ENCODE measurements at regions not wholly inside any gene's neighbourhood (a gene's known extent, or its start where the extent isn't known, plus 50 kb on each side); places are given as distances from the start of the nearest gene placed in this dataset.
A peak's percentile ranks its signal among the peaks of the same experiment; 100 is the strongest.

DNA sequence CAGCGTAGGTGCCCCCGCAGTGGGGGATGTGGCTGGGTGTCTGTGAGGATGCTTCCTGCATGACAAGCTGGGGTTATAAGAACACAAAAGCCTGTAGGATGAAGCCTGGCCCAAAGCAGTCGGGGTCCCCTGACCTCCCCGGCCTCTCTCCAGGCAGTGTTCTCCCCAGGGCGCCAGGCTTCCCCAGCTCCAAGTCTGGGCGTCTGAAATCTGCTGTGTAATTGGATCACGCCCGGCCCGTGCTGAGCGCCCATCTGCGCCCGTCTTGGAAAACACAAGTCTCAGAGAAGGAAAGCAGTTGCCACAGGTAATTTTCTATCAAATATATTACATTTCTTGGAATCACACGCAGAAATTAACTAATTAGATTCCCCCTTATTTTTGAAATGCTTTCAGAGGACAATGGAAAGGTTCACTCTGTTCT, 233.3 kb downstream of the CTTN start:
- DNase-seq, result no peak

DNA sequence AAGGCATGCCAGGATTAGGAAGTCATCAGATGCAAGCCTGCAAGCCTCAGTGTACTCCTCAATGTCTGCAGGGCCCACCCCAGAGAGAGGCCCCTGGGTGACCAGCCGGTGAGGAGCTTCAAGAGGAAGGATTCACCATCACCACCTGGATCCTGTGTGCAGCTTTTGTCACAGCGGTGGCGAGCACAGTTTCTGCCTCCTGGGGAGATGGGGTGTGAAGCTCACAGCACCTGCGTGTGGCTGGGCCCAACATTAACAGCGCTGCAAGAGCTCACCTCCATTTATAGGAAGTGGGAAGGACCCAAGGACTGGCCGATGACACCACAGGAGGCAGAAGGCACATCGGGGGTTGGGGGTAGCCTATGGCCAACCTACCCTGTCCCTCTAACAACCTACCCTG, 235.3 kb downstream of the CTTN start:
- no peak for DNase-seq

DNA sequence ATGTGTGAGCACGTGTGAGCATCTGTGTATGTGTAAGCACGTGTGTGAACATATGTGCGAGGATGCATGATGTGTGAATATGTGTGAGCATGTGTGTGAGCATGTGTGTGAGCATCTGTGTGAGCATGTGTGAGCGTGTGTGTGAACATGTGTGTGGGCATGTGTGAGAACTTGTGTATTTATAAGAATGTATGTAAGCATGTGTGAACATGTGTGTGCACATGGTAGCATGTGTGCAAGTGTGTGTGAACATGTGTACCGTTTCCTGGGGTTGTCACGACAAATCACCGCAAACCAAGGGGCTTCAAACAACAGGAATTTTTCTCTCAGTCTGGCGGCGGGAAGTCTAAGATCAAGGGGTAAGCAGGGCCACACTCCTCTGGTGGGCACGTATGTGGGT, 238.3 kb downstream of the CTTN start:
- no peak for DNase-seq

DNA sequence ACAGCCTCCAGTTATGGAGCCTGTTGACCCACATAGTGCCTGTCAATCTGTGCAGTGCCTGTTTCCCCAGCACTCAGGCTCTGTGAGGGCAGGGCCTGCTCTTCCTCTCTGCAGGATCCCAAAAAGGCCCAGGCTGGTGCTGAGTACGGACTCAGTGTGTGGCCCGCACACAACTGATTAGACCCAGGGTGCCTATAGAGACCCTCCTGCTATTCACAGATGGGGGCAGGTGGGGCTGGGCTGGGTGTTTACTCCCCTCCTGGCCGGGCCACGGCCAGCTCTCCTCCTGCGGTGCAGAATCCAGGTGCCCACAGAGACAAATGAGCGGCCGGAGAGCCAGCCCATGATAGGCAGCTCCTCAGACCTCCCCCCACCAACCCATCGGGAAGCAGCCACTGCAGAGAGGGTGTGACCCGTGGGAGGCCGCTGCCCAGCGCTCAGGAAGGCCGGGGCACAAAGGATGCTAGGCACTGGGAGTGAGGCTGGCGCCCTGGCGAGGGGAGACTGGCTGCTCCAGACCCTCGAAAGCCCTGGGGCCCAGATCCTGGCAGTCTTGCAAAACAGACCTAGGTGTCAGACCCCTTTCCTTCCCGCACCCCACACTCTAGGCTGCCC, 239.0 kb downstream of the CTTN start:
- no peak for DNase-seq

DNA sequence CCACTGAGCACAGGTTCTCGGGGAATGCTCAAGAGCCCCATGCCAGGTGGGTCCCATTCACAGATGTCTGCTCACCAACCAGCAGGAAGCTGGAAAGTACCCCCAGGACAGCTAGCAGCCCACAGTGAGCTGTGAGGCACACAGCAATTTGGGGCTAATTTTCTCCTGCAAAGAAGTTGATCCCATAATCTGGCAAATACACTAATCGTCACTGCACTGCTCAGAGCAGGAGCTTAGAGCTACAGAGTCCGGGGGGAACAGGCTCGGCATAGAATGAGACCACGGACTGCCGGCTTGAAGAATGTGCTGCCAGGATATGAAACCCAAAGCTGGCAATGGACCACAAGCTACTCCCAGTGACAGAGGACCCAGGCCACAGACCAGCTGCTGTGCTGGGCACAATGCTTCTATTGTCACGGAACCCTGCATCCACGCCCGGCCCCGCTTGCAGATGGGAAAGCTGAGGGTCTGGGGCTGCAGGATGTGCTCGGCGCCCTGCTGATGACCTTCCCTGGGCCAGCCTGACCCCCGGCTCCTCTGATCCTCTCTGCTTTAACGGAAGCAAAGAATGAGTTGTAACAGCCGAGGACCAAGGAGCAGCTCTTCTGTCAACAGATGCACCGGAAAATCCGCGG, 239.7 kb downstream of the CTTN start:
- no peak for DNase-seq

DNA sequence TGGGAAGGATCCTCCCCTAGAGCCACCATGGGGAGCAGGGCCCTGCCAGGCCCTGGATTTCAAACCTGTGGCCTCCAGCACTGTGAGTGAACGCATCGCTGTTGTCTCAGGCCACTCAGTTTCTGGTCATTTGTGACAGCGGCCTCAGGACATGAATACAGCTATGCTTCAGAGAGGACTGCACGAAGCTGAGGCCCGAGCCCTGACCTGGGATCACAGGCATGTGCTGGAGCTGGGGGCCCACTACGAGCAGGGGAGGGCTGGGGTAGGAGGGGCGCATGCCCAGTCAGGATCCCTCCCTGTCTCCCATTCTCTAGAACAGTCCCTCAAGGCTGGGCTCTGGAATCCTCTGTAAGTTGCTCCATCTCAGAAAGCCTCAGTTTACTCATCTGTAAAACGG, 242.1 kb downstream of the CTTN start:
- DNase-seq, result no peak

DNA sequence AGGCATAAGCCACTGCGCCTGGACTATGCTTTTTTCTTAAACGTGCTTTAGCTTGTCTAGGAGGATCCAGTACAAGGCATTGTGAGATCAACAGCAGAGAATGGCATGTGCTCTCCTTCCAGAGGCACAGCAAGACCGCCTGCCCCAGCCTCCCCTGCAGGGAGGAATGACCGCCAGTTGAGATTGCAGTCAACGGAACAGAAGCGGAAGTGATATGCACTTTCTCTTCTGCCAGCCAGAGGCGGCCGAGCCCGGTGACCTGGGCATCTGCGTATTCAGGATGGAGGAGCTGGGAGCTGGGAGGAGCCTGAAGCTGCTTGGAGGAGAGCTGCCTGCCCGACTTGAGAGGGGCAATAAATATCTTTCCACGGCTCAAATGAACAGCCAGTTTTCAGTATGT, 243.0 kb downstream of the CTTN start:
- no peak for DNase-seq

DNA sequence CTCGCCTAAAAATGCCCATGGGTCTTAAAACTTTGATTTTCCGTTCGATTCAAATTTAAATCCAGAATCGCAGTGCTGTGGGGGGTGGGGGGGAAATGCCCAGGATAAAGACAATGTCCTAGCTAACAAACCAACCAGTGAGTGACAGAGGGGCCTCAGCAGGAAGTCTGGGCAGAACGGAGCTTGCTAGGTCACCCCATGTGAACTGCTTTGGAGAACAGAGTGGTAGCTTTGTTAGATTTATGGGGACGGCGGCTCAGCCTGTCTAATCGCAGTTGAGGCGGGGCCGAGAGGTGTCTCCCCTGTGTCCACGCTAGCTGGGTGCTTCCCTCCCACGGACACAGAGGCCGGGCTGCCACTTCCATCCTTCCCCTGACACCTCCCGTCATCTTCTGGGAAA, 243.9 kb downstream of the CTTN start:
- DNase-seq, result no peak

DNA sequence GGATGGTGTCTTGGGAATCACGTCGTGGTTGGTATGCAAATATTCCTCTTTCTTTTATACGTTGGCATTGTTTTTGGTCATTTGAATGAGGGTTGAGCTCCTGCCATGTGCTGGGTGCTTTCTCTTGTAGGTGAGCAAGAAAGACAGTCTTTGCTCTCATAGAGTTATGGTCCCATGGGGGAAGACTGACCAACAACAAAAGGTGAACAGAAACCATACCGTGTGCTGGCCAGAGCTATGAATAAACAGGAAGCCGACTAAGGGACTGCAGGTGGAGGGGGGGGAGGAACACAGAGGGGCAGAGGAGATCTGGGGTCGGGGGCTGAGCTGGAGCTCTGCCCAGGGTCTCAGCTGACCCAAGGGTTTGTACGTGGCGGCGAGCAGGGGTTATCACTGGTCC, 245.3 kb downstream of the CTTN start:
- DNase-seq, result no peak

DNA sequence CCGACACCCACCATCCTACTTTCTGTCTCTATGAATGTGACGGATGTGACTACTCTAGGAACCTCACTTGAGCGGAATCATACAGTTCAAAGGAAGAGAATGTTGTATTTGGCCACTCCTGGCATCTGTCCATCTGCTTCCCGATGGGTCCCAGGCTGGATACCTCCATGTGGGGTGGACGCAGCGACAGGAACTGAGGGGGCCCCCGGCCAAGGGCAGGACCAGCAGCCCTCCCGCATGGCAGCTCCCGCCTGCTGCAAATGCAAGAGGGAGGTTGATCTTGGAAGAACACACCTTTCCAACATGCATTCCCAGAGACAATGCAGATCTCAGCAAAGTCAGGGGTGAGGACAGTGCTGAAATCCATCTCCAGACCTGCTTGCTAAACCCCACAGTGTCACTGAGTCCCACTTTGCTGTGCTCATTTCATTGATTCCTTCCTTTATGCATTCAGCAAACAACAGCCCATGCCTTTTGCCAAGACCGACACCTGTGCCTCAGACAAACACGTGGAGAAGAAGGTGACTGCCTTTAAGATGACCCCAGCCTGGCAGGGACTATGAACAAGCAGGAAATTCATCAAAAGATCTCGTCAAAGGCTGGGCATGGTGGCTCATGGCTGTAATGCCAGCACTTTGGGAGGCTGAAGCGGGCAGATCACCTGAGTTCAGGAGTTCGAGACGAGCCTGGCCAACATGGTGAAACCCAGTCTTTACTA, 246.2 kb downstream of the CTTN start:
- no peak for DNase-seq

DNA sequence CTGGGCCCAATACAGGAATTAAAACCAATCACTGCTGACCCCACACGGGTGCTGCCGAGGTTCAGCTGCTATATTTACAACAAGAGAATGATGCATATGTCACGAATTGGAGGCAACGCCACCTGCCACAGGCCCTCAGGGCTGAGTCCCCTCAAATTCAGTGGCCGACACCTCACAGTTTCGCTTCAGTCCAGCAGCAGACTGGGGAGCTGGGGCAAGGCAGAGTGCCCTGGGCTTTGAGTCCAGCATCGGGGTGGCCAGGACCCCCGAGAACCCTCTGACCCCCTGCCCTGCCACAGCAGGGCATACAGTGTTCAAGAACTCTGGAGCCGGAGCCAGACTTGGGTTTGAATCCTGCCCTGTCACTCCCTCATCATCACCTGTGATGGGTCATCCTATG, 247.2 kb downstream of the CTTN start:
- no peak for DNase-seq

DNA sequence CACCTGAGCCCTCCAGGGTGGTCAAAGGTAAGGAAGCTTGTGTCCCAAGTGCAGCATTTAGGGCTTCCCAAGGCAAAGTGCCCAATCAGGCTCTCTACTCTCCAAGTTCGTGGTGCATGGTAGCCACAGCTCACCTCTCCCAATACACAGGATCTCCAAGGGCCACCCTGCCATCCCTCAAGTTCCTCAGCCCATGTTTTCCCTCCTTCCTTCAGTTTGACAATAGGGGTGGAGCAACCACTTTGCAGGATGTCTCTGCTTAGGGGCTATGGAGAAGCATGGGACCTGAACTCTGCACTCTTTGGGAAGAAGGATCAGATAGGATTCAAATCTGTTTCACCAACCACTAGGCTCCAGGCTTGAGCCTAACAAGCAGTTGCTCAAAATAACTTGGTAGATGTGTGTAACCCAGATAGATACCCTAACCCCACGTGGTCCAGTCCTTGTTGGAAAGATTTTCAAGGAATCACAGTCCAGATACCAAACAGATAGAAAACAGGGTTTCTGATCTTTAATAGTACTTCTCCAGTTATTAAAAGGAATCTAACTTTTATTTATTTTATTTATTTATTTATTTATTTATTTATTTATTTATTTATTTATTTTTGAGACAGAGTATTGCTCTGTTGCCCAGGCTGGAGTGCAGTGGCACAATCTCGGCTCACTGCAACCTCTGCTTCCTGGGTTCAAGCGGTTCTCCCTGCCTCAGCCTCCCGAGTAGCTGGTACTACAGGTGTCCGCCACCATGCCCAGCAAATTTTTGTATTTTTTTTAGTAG, 248.1 kb downstream of the CTTN start:
- DNase-seq, result no peak

DNA sequence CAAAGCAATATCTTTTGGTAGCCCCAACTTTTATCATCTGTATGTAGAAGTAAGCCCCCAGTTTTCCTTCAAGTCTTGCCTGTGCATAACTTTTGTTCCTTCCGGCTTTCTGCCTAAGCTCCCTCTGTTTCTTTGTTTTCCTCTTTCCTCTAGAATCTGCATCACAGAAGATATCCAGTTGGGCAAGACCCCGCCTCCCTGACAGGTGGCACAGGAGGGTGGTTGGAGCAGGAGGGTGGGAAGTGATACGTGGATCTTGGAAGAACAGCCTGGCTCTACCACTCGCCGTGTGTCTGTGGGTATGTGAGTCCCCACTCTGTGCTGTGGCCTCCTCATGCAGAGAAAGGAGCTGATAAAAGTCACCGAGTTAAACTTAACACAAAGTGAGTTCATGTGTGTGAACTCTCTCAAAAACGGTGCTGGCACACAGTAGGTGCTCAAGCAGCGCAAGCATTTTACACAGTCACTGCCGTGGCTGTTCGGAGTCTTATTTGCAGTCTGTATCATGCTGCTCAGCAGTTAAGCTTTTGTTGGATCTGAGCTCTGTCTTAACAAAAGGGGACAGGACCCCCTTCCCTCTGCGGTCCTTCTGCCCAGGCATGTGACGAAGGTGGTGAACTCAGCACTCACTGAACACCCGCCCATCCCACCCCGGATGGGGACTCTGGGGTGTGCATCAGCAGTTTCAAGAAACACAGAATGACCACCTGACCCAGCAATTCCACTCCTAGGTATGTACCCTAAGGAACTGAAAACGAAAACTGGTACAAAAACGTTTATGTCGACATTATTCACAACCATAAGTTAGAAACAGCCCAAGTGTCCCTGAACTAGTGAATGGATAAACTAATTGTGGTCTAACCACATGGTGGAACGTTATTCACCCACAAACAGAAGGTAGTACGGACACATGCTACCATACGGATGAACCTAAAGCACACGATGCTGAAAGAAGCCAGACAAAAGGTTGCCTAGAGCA, 249.1 kb downstream of the CTTN start:
- no peak for DNase-seq

DNA sequence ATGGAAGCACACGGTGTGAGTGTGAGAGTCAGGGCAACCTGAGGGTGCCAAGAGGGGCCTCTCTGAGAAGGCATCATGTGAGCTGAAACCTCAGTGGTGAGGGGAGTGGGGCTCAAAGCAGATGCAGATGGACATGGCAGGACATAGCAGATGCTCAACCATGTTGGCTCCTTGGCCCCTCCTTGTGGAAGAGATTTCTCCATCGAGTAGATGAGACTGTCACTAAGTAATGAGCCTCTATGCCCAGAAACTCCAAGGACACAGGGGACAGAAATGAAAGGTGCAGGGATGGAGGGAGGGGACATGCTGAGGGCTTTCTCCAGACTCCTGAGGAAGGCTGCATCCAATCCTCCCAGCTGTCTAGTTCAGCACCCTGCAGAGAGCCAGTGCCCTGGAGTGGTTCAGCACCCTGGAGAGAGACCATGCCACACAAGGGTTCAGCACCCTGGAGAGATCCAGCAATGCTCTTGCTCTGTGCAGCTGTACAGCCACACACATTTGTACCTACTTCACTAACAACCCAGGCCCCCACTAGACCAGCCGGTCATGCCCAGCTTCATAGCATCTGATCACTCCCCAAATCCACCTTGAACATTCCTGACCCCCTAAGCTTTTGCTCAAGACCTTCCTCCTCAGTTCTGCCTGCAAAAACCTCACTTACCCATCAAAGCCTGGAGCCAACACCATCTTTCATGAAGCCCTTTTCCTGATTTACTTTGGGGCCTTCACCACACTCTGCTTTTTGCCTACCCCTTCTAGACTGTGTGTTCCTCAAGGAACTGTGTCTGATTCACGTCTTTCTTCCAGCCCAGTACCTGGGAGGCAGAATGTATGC, 252.0 kb downstream of the CTTN start:
- no peak for DNase-seq

DNA sequence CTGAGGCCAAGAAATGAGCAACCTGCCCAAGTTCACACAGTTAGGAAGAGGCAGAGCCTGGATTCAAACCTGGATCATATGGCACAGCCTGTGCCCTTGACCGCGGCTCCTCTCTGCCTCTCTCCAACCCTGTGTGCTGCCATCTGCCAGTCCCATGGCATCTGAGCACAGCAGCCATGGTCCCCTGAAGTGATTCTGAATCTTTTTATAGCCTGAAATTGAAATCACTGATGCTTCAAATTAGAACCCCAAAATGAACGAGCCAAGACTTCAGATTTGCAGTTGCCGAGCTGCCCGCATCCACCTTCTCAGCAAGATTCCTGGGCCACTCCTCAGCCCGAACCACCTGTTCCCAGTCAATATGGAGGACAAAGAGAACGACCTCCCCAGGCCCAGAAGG, 252.7 kb downstream of the CTTN start:
- DNase-seq, result no peak

DNA sequence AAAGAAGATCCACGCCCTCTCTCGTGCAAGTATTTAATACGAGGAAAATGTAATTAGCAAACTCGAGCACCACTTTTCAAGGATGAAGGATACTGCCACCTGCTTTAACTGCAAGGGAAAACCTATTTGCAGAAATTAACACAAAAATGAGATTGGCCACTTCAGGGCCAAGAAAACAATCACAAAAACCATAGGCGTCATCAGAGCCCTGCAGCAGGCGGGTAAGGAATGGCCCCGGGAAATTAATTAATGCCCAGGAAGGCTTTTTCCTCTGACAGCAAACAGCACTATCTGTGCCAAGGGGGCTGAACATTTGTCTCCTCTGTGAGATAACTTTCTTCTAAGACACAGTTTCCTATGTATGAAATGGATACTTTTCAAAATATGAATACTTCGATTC, 255.7 kb downstream of the CTTN start:
- DNase-seq, result peak; percentile 26

DNA sequence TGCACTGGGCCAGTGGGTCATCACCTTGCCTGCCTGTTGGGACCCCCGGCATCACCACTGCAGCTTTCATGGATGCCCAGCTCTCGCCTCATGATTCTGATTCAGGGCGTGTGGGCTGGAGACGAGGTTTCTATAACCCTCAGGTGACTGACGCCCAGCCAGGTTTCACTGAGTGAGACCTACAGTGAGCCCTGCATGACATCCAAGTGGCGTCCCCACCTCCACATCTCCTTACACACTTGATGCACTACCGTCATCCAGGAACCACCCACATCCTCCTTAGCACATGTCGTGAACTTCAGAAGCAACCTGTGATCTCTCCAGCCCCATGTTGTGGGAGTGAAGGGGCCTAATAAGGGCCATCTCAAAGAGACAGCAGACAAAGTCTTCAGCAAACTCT, 257.5 kb downstream of the CTTN start:
- no peak for DNase-seq

DNA sequence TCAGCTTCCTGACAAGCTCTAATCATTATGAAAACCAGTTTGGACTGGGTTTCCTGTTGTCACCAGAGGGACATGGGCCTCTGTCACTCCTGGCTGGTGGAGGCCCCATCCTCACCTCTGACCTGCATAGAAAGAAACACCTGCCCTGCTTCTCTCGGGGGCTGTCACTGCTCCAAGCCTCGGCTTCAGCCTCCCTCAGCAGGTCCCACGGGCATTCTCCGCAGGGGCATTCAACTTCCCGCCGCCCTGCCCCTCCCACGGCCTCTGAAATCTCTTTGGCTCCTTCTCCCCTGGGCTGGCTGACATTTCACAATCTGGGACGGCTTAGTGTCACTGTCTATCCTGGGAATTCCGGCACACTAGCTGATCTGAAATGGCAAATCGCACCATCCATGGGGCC, 257.9 kb downstream of the CTTN start:
- DNase-seq, result no peak

DNA sequence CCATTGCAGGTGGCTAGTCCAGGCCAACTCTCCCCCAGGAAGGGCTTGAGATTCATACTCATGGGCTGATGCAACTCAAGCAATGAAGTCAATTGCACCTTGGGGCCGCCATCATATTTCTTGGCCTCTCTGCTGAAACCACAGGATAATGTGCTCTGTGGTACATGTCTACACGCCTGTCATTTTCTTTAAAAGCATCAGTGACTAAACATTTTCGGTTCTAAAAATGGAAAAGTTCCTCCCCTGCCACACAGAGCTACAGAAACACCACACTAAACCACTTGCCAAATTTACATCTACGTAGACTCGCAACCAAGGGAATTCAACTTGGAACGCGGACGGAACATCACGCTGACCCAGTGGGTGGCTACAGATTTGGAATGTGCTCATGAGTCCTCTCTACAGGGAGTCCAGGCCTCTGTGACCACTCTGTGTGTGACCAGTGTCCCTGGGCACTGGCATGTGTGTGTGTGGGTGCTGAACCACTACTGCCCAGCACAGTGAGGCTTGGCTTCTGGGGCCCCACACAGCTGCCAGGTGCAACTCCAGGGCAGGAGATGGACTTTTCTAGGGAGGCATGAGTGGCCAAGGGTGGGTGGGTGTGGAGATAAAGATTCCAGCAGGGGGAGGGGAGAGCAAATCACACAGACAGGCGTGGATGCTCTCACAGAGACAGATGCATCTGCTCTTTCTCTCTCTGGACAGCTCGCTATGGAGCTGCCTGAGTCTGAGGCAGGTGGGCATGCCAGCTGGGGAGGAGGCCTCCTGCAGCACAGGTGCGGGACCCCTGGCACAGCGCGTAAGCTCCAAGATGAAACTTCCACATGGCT, 261.9 kb downstream of the CTTN start:
- DNase-seq, result no peak

DNA sequence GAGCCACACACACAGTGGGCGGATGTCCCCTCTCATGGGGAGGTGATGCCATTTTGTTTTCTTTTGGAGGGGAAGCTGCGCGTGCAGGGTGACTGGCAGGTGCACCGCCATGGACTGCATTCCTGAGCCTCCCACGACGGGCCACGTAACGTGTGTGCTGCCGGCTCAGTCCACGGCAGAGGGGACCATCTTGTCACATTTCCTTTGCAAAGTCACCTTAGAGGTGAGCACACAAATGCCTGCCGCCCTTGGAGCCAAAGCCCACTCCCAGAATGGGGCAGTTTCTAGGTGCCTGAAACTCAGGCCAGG, 262.5 kb downstream of the CTTN start:
- no peak for DNase-seq
